T follicular helper cell (primary cell): ENCODE measurements at regions not wholly inside any gene's neighbourhood (a gene's known extent, or its start where the extent isn't known, plus 50 kb on each side); places are given as distances from the start of the nearest gene placed in this dataset.
"Not testable (repeated sequence)": the region's sequence is repeated elsewhere in the genome, so short reads cannot be mapped to it uniquely, and the experiment has no call there.

Experiments
- DNase-seq: peaks from one replicate; pipeline ENCODE4 v3.0.0-alpha.2; 2020; ENCODE audit warnings: low read depth

- DNase-seq: no peak
These were observed 959.3 kb upstream of the TMEFF2 start for GRCh38 chr2:193154076-193154475.

- DNase-seq: no peak
These were observed 958.8 kb upstream of the TMEFF2 start for GRCh38 chr2:193153576-193153975.

- DNase-seq: not testable (repeated sequence)
These were observed 947.7 kb upstream of the TMEFF2 start for GRCh38 chr2:193142467-193142866.

GRCh38 chr2:193141998-193142397 is 947.3 kb upstream of the TMEFF2 start:
- DNase-seq: no peak

- DNase-seq: not testable (repeated sequence)
These were observed 946.2 kb upstream of the TMEFF2 start for GRCh38 chr2:193140895-193141294.

- DNase-seq: no peak
These were observed 930.1 kb upstream of the TMEFF2 start for GRCh38 chr2:193124815-193125214.

GRCh38 chr2:193114827-193115226 is 920.1 kb upstream of the TMEFF2 start:
- DNase-seq: no peak

GRCh38 chr2:193112986-193113385 is 918.3 kb upstream of the TMEFF2 start:
- DNase-seq: no peak

GRCh38 chr2:193103064-193103463 is 908.3 kb upstream of the TMEFF2 start:
- DNase-seq: no peak

GRCh38 chr2:193101591-193101990 is 906.9 kb upstream of the TMEFF2 start:
- no peak for DNase-seq

GRCh38 chr2:193088026-193088425 is 893.3 kb upstream of the TMEFF2 start:
- DNase-seq: no peak

- DNase-seq: no peak
These were observed 882.3 kb upstream of the TMEFF2 start for GRCh38 chr2:193076995-193077394.

GRCh38 chr2:193074933-193075332 is 880.2 kb upstream of the TMEFF2 start:
- no peak for DNase-seq

GRCh38 chr2:193072647-193073046 is 877.9 kb upstream of the TMEFF2 start:
- no peak for DNase-seq

- DNase-seq: not testable (repeated sequence)
These were observed 830.8 kb upstream of the TMEFF2 start for GRCh38 chr2:193025556-193025955.

GRCh38 chr2:193024791-193025190 is 830.1 kb upstream of the TMEFF2 start:
- no peak for DNase-seq

GRCh38 chr2:193011870-193012269 is 817.1 kb upstream of the TMEFF2 start:
- DNase-seq: no peak

GRCh38 chr2:192993059-192993458 is 798.3 kb upstream of the TMEFF2 start:
- no peak for DNase-seq

GRCh38 chr2:192983173-192983572 is 788.4 kb upstream of the TMEFF2 start:
- no peak for DNase-seq

GRCh38 chr2:192978395-192978794 is 783.7 kb upstream of the TMEFF2 start:
- no peak for DNase-seq

GRCh38 chr2:192971981-192972380 is 777.2 kb upstream of the TMEFF2 start:
- DNase-seq: no peak

- no peak for DNase-seq
These were observed 774.3 kb upstream of the TMEFF2 start for GRCh38 chr2:192969055-192969454.

- no peak for DNase-seq
These were observed 766.2 kb upstream of the TMEFF2 start for GRCh38 chr2:192960945-192961344.

- not testable (repeated sequence) for DNase-seq
These were observed 763.9 kb upstream of the TMEFF2 start for GRCh38 chr2:192958615-192959014.

GRCh38 chr2:192957425-192957824 is 762.7 kb upstream of the TMEFF2 start:
- no peak for DNase-seq
